ENCODE measurements at regions not wholly inside any gene's neighbourhood (a gene's known extent, or its start where the extent isn't known, plus 50 kb on each side); places are given as distances from the start of the nearest gene placed in this dataset.
"Not testable (repeated sequence)": the region's sequence is repeated elsewhere in the genome, so short reads cannot be mapped to it uniquely, and the experiment has no call there.

GRCh38 chr19:30804333-30804732, 432.1 kb downstream of the ZNF536 start:
- H3K27ac Mint-ChIP-seq, H3K9me3 Mint-ChIP-seq: not testable (repeated sequence)

DNA sequence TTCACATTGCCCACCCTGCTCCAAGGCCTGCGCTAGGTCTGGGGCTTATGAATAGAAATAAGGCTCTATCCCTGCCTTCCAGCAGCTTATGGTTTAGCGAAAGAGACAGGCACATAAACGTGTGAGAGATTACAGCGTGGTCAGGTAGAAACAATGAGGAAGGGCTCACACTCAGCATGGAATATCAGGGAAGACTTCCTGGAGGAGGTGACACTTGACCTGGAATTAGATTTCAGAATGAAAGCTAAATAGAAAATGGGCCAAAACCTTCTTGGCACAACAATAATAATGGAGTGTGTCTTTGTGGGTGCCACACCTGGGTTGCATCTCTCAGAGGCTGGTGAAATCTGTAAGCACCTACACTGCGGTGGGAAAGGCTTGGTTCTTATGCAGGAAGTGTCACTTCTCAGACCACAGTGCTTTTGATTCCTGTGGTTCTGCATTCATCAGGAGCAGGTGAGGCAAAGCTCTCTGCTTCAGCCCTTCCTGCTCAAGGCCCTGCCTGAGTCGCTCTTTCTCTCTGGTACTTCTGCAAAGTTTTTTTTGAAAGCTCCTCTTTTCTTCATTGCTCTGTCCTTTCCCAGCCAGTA, 430.3 kb downstream of the ZNF536 start:
- Mint-ChIP-seq H3K27me3 (no peaks in the 10 kb centered on the region), H3K36me3 (no peaks in the 10 kb centered on the region), H3K4me1 (peaks cover 0 to 2% (median 0%) of the 10 kb centered on the region in 4 donors), H3K4me3 (no peak overlapping the region), H3K9me3 (peaks cover 0 to 3% (median 0%) of the 10 kb centered on the region in 7 donors), H3K27ac (no peak overlapping the region)
- Histone ChIP-seq H3K27me3 (ENCODE audit: control insufficient read depth, insufficient read depth, low read length) (no peaks in the 10 kb centered on the region), H3K9me3 (ENCODE audit: control insufficient read depth in 2 of 2, low read length in 2 of 2) (no peaks in the 10 kb centered on the region), H3K4me1 (ENCODE audit: control insufficient read depth, insufficient read depth, low read length, poor library complexity, severe bottlenecking) (no peaks in the 10 kb centered on the region), H3K4me3 (ENCODE audit: low read depth, low read length) (no peak overlapping the region), H3K27ac (ENCODE audit: insufficient read depth, low read length, poor library complexity, severe bottlenecking) (no peak overlapping the region), H3K36me3 (ENCODE audit: control insufficient read depth, insufficient read depth, low read length) (no peaks in the 10 kb centered on the region)
- ATAC-seq (ENCODE audit: low read depth in 2 of 2) (no peak), DNase-seq (no peak)

More at GRCh38 chr19:30804333-30804732, 432.1 kb downstream of the ZNF536 start:
- H3K4me1 Mint-ChIP-seq; H3K9me3 ChIP-seq (ENCODE audit: control insufficient read depth in 2 of 2, low read length in 2 of 2); DNase-seq; H3K4me3 ChIP-seq (ENCODE audit: low read depth, low read length); H3K36me3 ChIP-seq (ENCODE audit: control insufficient read depth, insufficient read depth, low read length); ATAC-seq (ENCODE audit: low read depth in 2 of 2); H3K4me3 Mint-ChIP-seq; H3K27me3 Mint-ChIP-seq; H3K36me3 Mint-ChIP-seq; H3K4me1 ChIP-seq (ENCODE audit: control insufficient read depth, insufficient read depth, low read length, poor library complexity, severe bottlenecking); H3K27me3 ChIP-seq (ENCODE audit: control insufficient read depth, insufficient read depth, low read length); H3K27ac ChIP-seq (ENCODE audit: insufficient read depth, low read length, poor library complexity, severe bottlenecking): not testable (repeated sequence)

- Mint-ChIP-seq H3K4me1 (peaks cover 0 to 2% (median 0%) of the 10 kb centered on the region in 4 donors), H3K27me3 (no peaks in the 10 kb centered on the region), H3K27ac (no peak overlapping the region), H3K9me3 (peaks cover 0 to 1% (median 0%) of the 10 kb centered on the region in 7 donors), H3K4me3 (no peak overlapping the region), H3K36me3 (no peaks in the 10 kb centered on the region)
- DNase-seq: peak in 1 of 3 donors; percentile 4
- Histone ChIP-seq H3K27me3 (ENCODE audit: control insufficient read depth, insufficient read depth, low read length) (no peaks in the 10 kb centered on the region), H3K4me3 (ENCODE audit: low read depth, low read length) (no peak overlapping the region), H3K4me1 (ENCODE audit: control insufficient read depth, insufficient read depth, low read length, poor library complexity, severe bottlenecking) (no peaks in the 10 kb centered on the region), H3K27ac (ENCODE audit: insufficient read depth, low read length, poor library complexity, severe bottlenecking) (no peak overlapping the region), H3K9me3 (ENCODE audit: control insufficient read depth in 2 of 2, low read length in 2 of 2) (no peaks in the 10 kb centered on the region), H3K36me3 (ENCODE audit: control insufficient read depth, insufficient read depth, low read length) (no peaks in the 10 kb centered on the region)
- no peak for ATAC-seq (ENCODE audit: low read depth in 2 of 2)
Measured at GRCh38 chr19:30799865-30800755, 427.9 kb downstream of the ZNF536 start.

DNA sequence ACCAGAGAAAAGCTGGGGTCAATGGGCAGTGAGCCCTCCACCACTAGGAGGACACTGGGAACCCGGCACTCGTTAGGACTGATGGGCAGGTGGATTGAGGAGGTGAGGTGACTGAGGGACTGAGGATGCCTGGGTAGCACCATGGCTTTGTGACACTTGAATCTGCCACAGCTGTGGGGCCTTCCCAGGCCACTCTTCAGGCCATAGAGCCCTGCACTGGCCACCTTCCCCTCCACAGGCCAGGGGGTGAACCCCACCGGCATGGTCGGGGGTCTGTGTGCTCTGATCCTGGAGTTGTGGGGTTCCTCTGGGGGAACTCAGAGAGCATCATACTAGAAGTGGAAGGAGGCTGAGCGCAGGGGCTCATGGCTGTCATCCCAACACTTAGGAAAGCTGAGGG, 423.5 kb downstream of the ZNF536 start:
- Histone ChIP-seq H3K27me3 (ENCODE audit: control insufficient read depth, insufficient read depth, low read length) (no peaks in the 10 kb centered on the region), H3K9me3 (ENCODE audit: control insufficient read depth in 2 of 2, low read length in 2 of 2) (no peaks in the 10 kb centered on the region), H3K36me3 (ENCODE audit: control insufficient read depth, insufficient read depth, low read length) (no peaks in the 10 kb centered on the region), H3K4me3 (ENCODE audit: low read depth, low read length) (no peak overlapping the region), H3K4me1 (ENCODE audit: control insufficient read depth, insufficient read depth, low read length, poor library complexity, severe bottlenecking) (no peaks in the 10 kb centered on the region), H3K27ac (ENCODE audit: insufficient read depth, low read length, poor library complexity, severe bottlenecking) (no peak overlapping the region)
- Mint-ChIP-seq H3K9me3 (peaks cover 0 to 1% (median 0%) of the 10 kb centered on the region in 7 donors), H3K4me3 (no peak overlapping the region), H3K27me3 (no peaks in the 10 kb centered on the region), H3K4me1 (no peaks in the 10 kb centered on the region), H3K27ac (no peak overlapping the region), H3K36me3 (no peaks in the 10 kb centered on the region)
- DNase-seq (no peak), ATAC-seq (ENCODE audit: low read depth in 2 of 2) (no peak)

DNA sequence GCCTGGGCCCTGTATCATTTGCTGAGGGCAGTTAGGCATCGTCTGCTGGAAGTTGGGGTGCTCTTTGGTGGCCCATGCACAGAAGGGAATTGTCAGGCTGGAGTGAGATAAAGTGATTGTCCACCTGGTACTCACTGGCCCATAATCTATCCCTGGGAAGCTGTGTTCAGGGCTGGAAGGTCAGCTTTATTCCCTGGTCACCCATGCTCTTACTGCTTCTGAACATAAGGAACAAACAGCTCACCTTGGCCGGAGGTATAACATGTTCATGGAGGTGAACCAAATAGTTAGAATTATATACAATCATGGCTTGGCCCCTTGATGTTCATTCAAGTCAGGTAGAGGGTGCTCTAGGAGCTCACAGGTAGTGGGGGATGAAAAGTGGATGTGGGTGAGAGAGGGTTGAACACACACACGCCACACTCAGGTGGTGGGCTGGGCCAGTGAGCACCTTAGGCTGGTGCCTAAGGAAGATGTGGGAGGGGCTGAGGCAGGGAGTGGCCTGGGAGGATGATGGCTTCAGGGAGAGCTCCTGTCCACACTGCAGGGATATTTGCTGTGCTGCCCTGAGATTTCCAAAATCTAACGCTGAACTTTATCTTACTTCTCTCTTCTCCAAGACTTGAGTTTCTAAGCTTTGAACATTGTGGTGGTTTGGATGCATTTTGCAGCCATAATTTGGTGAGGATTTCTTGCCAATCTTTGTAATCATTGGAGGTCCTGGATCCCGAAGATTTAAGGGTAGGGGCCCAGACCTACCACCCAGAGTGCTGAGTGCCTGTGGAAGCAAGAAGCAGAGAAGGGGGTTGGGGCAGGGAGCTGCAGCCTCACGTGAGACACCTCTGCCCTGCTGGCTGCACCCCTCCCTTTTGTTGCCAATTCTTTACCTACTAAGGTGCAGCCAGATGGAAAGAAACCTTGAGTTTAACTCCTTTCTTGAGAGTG, 420.6 kb downstream of the ZNF536 start:
- Mint-ChIP-seq H3K27me3 (peaks cover 6% of the 10 kb centered on the region), H3K4me1 (no peaks in the 10 kb centered on the region), H3K9me3 (peaks cover 0 to 4% (median 0%) of the 10 kb centered on the region in 7 donors), H3K27ac (no peak overlapping the region), H3K4me3 (no peak overlapping the region), H3K36me3 (no peaks in the 10 kb centered on the region)
- no peaks in the 10 kb centered on the region for H3K36me3 ChIP-seq (ENCODE audit: control insufficient read depth, insufficient read depth, low read length)
- ATAC-seq (ENCODE audit: low read depth in 2 of 2): no peak
- no peaks in the 10 kb centered on the region for H3K4me1 ChIP-seq (ENCODE audit: control insufficient read depth, insufficient read depth, low read length, poor library complexity, severe bottlenecking)
- no peak for DNase-seq
- no peaks in the 10 kb centered on the region for H3K27me3 ChIP-seq (ENCODE audit: control insufficient read depth, insufficient read depth, low read length)
- H3K27ac ChIP-seq (ENCODE audit: insufficient read depth, low read length, poor library complexity, severe bottlenecking): no peak overlapping the region
- no peaks in the 10 kb centered on the region for H3K9me3 ChIP-seq (ENCODE audit: control insufficient read depth in 2 of 2, low read length in 2 of 2)
- no peak overlapping the region for H3K4me3 ChIP-seq (ENCODE audit: low read depth, low read length)

DNA sequence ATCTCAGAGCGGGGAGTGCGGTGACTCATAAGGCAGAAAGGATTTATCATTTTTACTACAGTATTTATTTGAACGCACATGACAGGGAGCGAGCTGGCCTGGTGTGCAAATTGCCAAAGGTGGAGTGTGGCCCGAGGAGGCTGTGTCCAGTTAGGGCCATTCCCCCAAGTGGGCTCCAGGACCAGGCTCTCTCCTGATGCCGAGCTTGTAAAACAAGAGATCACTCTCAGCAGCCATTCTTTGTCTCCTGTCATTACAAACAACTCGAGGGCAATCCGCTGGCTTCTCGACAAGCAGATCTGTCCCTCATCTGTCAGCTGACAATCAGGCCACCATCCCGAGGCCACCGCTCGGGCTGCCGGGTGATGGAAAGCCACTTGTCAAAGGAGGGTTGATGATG, 418.9 kb downstream of the ZNF536 start:
- Mint-ChIP-seq H3K4me1 (no peaks in the 10 kb centered on the region), H3K27ac (no peak overlapping the region), H3K27me3 (peaks cover 11% of the 10 kb centered on the region), H3K36me3 (no peaks in the 10 kb centered on the region), H3K9me3 (peaks cover 0 to 3% (median 0%) of the 10 kb centered on the region in 7 donors), H3K4me3 (no peak overlapping the region)
- ATAC-seq (ENCODE audit: low read depth in 2 of 2) (no peak), DNase-seq (no peak)
- H3K36me3 ChIP-seq (ENCODE audit: control insufficient read depth, insufficient read depth, low read length): no peaks in the 10 kb centered on the region
- H3K27ac ChIP-seq (ENCODE audit: insufficient read depth, low read length, poor library complexity, severe bottlenecking): no peak overlapping the region
- H3K27me3 ChIP-seq (ENCODE audit: control insufficient read depth, insufficient read depth, low read length): no peaks in the 10 kb centered on the region
- H3K4me1 ChIP-seq (ENCODE audit: control insufficient read depth, insufficient read depth, low read length, poor library complexity, severe bottlenecking): no peaks in the 10 kb centered on the region
- no peaks in the 10 kb centered on the region for H3K9me3 ChIP-seq (ENCODE audit: control insufficient read depth in 2 of 2, low read length in 2 of 2)
- no peak overlapping the region for H3K4me3 ChIP-seq (ENCODE audit: low read depth, low read length)

DNA sequence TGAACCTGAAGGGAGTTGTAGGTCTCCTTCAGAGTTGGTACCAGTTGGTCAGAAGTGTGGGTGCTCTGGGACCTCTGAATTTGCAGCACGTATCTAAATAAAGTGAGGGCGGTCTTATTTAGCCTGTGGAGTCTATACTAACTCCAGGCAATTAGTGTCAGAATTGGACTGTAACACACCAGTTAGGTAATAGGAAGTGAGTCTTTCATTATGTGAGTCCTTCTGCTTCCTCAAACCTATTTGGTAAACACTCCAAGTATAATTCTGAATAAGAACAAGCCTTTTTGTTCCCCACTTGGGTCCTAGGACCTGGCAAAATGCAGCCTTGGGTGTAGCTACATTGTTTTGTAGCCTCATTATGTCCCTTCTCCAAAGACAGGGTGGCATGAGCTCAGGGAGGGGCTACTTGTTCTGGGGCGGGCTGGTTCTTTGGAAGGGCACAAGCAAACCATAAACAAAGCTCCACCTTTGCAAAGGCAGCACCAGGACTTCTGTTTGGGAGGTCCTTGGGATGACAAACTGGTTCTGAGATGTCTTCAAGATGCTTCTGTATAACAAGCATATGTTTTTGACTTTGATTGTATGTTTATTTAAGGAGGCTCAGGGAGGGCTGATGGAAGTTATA, 418.0 kb downstream of the ZNF536 start:
- Histone ChIP-seq H3K4me1 (ENCODE audit: control insufficient read depth, insufficient read depth, low read length, poor library complexity, severe bottlenecking) (no peaks in the 10 kb centered on the region), H3K4me3 (ENCODE audit: low read depth, low read length) (no peak overlapping the region), H3K36me3 (ENCODE audit: control insufficient read depth, insufficient read depth, low read length) (no peaks in the 10 kb centered on the region), H3K9me3 (ENCODE audit: control insufficient read depth in 2 of 2, low read length in 2 of 2) (no peaks in the 10 kb centered on the region), H3K27ac (ENCODE audit: insufficient read depth, low read length, poor library complexity, severe bottlenecking) (no peak overlapping the region), H3K27me3 (ENCODE audit: control insufficient read depth, insufficient read depth, low read length) (no peaks in the 10 kb centered on the region)
- H3K36me3 Mint-ChIP-seq: no peaks in the 10 kb centered on the region
- ATAC-seq (ENCODE audit: low read depth in 2 of 2) (no peak), DNase-seq (no peak)
- H3K27me3 Mint-ChIP-seq: peaks cover 12% of the 10 kb centered on the region
- H3K9me3 Mint-ChIP-seq: peaks cover 0 to 3% (median 0%) of the 10 kb centered on the region in 7 donors
- H3K27ac Mint-ChIP-seq: no peak overlapping the region
- H3K4me3 Mint-ChIP-seq: no peak overlapping the region
- H3K4me1 Mint-ChIP-seq: no peaks in the 10 kb centered on the region

Measured in CD4-positive, CD25-positive, alpha-beta regulatory T cell (primary cell).